B cell (primary cell): ENCODE measurements at regions not wholly inside any gene's neighbourhood (a gene's known extent, or its start where the extent isn't known, plus 50 kb on each side); places are given as distances from the start of the nearest gene placed in this dataset.

ENCODE experiments used
- CTCF ChIP-seq: fragments of 200-600 bp; IDR thresholded peaks from one replicate; pipeline ENCODE4 v1.8.0; 2022; ENCODE audit warnings: antibody characterized with exemption, mild to moderate bottlenecking
- EZH2 ChIP-seq: IDR thresholded peaks from 2 replicates; pipeline ENCODE4 v1.6.1; 2012; ENCODE audit warnings: borderline replicate concordance, low read depth, mild to moderate bottlenecking, moderate library complexity, low read length; ENCODE audit not compliant: insufficient read depth, poor library complexity, severe bottlenecking

- TF ChIP-seq CTCF (no peak), EZH2 (no peak)
Observed at GRCh38 chr10:21181451-21181850, 284.3 kb upstream of the NEBL start.
